A673 (cell line): ENCODE measurements at regions not wholly inside any gene's neighbourhood (a gene's known extent, or its start where the extent isn't known, plus 50 kb on each side); places are given as distances from the start of the nearest gene placed in this dataset.

Source experiments
- BruUV-seq: library from RNA; stranded (reverse); fragments of 400-500 nt; replicated peaks from 2 replicates; lab custom pipeline; 2021; lab: Mats Ljungman, UMichigan
- CTCF ChIA-PET: fragments of 300-600 bp; sonication (Branson Sonifier 250); formaldehyde crosslinking; loops from one replicate; lab custom pipeline; 2022; ENCODE audit warnings: antibody characterized with exemption; lab: Charles Lee
- POLR2A ChIA-PET: fragments of 300-600 bp; sonication (Branson Sonifier 250); formaldehyde crosslinking; loops from one replicate; lab custom pipeline; 2022; ENCODE audit warnings: antibody characterized with exemption; ENCODE audit not compliant: low non-redundant PET; lab: Charles Lee
- DNase-seq: peaks from one replicate; pipeline ENCODE4 v3.0.0-alpha.2; 2015; ENCODE audit warnings: low spot score
- H3K27ac ChIP-seq: fragments of 200-600 bp; sonication (generic); 2 replicates; pipeline ENCODE4 v1.5.1; 2016; ENCODE audit warnings: mixed run types, low read depth, mild to moderate bottlenecking, mixed read lengths, antibody characterized with exemption, low read length; ENCODE audit not compliant: poor library complexity, severe bottlenecking
- H3K27me3 ChIP-seq: fragments of 200-600 bp; sonication (generic); replicated peaks from 2 replicates; pipeline ENCODE4 v1.6.1; 2017; ENCODE audit warnings: mixed run types, low read depth, mild to moderate bottlenecking, mixed read lengths, antibody characterized with exemption, low read length; ENCODE audit not compliant: insufficient read depth, poor library complexity
- H3K36me3 ChIP-seq: fragments of 200-600 bp; sonication (generic); 2 replicates; pipeline ENCODE4 v1.6.1; 2016; ENCODE audit warnings: mixed run types, mild to moderate bottlenecking, mixed read lengths, antibody characterized with exemption, low read length; ENCODE audit not compliant: insufficient read depth, poor library complexity, severe bottlenecking
- H3K4me1 ChIP-seq: fragments of 200-600 bp; sonication (generic); 2 replicates; pipeline ENCODE4 v1.6.1; 2017; ENCODE audit warnings: mixed run types, mild to moderate bottlenecking, mixed read lengths, antibody characterized with exemption, low read length; ENCODE audit not compliant: insufficient read depth, poor library complexity, severe bottlenecking
- H3K4me3 ChIP-seq: fragments of 200-600 bp; sonication (generic); 2 replicates; pipeline ENCODE4 v1.5.1; 2016; ENCODE audit warnings: low read depth, mixed run types, mild to moderate bottlenecking, mixed read lengths, low read length; ENCODE audit not compliant: poor library complexity, severe bottlenecking
- H3K9me3 ChIP-seq: fragments of 200-600 bp; sonication (generic); 2 replicates; pipeline ENCODE4 v1.6.1; 2016; ENCODE audit warnings: mixed run types, low read depth, mild to moderate bottlenecking, mixed read lengths, antibody characterized with exemption, low read length; ENCODE audit not compliant: poor library complexity, severe bottlenecking
- EZH2 ChIP-seq: fragments of 200-600 bp; sonication (generic); IDR thresholded peaks from 2 replicates; pipeline ENCODE4 v1.6.1; 2017; ENCODE audit warnings: borderline replicate concordance, low read depth, mild to moderate bottlenecking, mixed read lengths, antibody characterized with exemption, low read length; ENCODE audit not compliant: poor library complexity, severe bottlenecking
- intact Hi-C: fragments of 100-400 bp; cut with micrococcal nuclease; formaldehyde crosslinking; loops from one replicate; pipeline ENCODE4 v1.10.0; 2022; ENCODE audit not compliant: unreplicated experiment
- TF ChIP-seq, protein P1 (sequence below): fragments of 300-800, 200-600 bp; sonication (generic); conservative IDR thresholded peaks from 2 replicates; pipeline ENCODE4 v1.5.1; 2017; ENCODE audit warnings: low read depth, mild to moderate bottlenecking, antibody characterized with exemption, low read length, moderate library complexity, mixed read lengths

DNA sequence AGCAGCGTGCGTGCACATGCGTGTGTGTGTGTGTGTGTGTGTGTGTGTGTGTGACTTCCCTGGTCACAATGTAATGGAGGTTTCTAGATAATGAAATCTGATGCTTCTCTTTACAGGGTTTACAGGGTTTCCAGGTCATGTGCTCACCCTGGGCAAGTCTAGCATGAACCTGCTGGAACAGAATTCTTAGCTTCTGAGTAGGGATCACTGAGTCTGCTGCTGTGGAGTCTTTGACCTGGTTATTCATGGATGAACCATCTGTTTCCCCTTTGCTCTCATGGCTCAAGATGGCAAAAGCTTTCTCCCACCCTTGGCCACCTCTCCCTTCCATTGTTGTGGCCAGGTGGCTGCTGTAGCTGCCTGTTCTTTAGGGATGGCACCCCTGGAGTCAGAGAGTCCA is 111.6 kb upstream of the SHB start:
- TF ChIP-seq, protein P1, sequence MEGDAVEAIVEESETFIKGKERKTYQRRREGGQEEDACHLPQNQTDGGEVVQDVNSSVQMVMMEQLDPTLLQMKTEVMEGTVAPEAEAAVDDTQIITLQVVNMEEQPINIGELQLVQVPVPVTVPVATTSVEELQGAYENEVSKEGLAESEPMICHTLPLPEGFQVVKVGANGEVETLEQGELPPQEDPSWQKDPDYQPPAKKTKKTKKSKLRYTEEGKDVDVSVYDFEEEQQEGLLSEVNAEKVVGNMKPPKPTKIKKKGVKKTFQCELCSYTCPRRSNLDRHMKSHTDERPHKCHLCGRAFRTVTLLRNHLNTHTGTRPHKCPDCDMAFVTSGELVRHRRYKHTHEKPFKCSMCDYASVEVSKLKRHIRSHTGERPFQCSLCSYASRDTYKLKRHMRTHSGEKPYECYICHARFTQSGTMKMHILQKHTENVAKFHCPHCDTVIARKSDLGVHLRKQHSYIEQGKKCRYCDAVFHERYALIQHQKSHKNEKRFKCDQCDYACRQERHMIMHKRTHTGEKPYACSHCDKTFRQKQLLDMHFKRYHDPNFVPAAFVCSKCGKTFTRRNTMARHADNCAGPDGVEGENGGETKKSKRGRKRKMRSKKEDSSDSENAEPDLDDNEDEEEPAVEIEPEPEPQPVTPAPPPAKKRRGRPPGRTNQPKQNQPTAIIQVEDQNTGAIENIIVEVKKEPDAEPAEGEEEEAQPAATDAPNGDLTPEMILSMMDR: no peak
- TF ChIP-seq EZH2: no peak
- POLR2A ChIA-PET: interaction anchor here (0.6 to 0.7 kb wide), 2 partner anchors 46 to 145 kb away, joined by 3 to 6 read pairs; no protein-coding TSS in a partner anchor
- H3K36me3 ChIP-seq: no peaks in the 10 kb centered on the region
- CTCF ChIA-PET: no interaction called here
- no peak for DNase-seq
- no TSS peak for BruUV-seq
- no peaks in the 10 kb centered on the region for H3K9me3 ChIP-seq
- H3K4me1 ChIP-seq: peaks cover 22% of the 10 kb centered on the region
- intact Hi-C loops: no loop called here
- no peak overlapping the region for H3K27ac ChIP-seq
- H3K4me3 ChIP-seq: no peak overlapping the region
- H3K27me3 ChIP-seq: no peaks in the 10 kb centered on the region

DNA sequence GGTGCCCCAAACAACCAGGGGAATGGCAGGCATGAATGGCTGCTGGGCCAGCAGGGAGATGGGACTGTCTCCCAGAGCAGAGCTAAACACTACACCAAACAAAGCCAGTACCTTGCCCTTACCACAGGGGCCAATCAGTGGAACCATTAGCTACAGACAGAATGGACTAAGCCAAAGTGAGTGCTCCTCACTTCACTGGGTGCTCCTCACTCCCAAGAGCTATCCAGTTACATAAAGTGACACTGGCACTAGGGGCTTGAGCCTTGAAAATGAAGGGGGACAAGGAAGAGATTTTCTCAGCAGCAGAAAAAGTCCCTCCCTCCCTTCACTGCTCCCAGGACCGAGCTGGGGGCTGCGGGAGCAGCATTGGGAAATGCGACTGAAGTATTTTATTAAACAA is 110.9 kb upstream of the SHB start:
- intact Hi-C loops: no loop called here
- H3K4me1 ChIP-seq: peaks cover 22% of the 10 kb centered on the region
- no peak overlapping the region for H3K4me3 ChIP-seq
- DNase-seq: no peak
- no TSS peak for BruUV-seq
- POLR2A ChIA-PET: interaction anchor here (0.6 to 0.7 kb wide), 2 partner anchors 47 to 145 kb away, joined by 3 to 6 read pairs; no protein-coding TSS in a partner anchor
- no peaks in the 10 kb centered on the region for H3K36me3 ChIP-seq
- no peaks in the 10 kb centered on the region for H3K27me3 ChIP-seq
- TF ChIP-seq, protein P1: no peak
- no peak for TF ChIP-seq EZH2
- no peaks in the 10 kb centered on the region for H3K9me3 ChIP-seq
- CTCF ChIA-PET: no interaction called here
- H3K27ac ChIP-seq: no peak overlapping the region

DNA sequence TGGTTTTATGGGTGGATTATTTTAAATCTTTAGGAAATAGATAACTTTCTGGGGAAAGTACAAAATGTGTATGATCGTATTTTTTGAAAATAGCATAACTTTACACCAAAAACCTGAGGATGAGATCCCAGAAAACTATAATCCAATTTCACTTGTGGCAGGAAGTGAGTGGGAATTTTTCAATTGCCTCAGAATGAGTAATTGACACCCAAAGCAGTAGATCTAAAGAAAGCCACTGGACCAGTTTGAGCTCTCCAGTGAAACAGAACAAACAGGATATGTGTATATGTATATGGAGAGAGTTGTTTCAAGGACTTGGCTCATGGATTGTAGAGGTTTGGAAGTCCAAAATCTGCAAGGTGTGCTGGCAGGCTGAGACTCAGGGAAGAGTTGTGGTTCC is 109.2 kb upstream of the SHB start:
- H3K27ac ChIP-seq: no peak overlapping the region
- POLR2A ChIA-PET: no interaction called here
- no TSS peak for BruUV-seq
- H3K4me3 ChIP-seq: no peak overlapping the region
- CTCF ChIA-PET: no interaction called here
- no peaks in the 10 kb centered on the region for H3K9me3 ChIP-seq
- H3K36me3 ChIP-seq: no peaks in the 10 kb centered on the region
- no peak for DNase-seq
- peaks cover 13% of the 10 kb centered on the region for H3K4me1 ChIP-seq
- intact Hi-C loops: no loop called here
- no peaks in the 10 kb centered on the region for H3K27me3 ChIP-seq
- TF ChIP-seq, protein P1: no peak
- TF ChIP-seq EZH2: no peak
